Activated CD4-positive, alpha-beta T cell treated with anti-CD3 and anti-CD28 coated beads, Interleukin-2, Interleukin-4, amounts not matched to agents 100 ng/mL and 50 ng/mL, durations not matched to agents 16 hours and 8 hours (primary cell): ENCODE measurements at regions not wholly inside any gene's neighbourhood (a gene's known extent, or its start where the extent isn't known, plus 50 kb on each side); places are given as distances from the start of the nearest gene placed in this dataset.

Experiments
- DNase-seq: peaks from one replicate; pipeline ENCODE4 v3.0.0-alpha.2; 2020; ENCODE audit warnings: low spot score

GRCh38 chr7:7118822-7119221, 63.5 kb upstream of the C1GALT1 start:
- DNase-seq: no peak

GRCh38 chr7:7119729-7120128, 62.6 kb upstream of the C1GALT1 start:
- DNase-seq: no peak

GRCh38 chr7:7122033-7122478, 60.3 kb upstream of the C1GALT1 start:
- no peak for DNase-seq

GRCh38 chr7:7122701-7123281, 59.6 kb upstream of the C1GALT1 start:
- DNase-seq: no peak

- DNase-seq: no peak
Measured at GRCh38 chr7:7125963-7126362, 56.4 kb upstream of the C1GALT1 start.

GRCh38 chr7:7127773-7128172, 54.6 kb upstream of the C1GALT1 start:
- DNase-seq: no peak

GRCh38 chr7:7129381-7129780, 53.0 kb upstream of the C1GALT1 start:
- DNase-seq: no peak

GRCh38 chr7:7131273-7131672, 51.1 kb upstream of the C1GALT1 start:
- no peak for DNase-seq
